ENCODE measurements at regions not wholly inside any gene's neighbourhood (a gene's known extent, or its start where the extent isn't known, plus 50 kb on each side); places are given as distances from the start of the nearest gene placed in this dataset.
"Not testable (repeated sequence)": the region's sequence is repeated elsewhere in the genome, so short reads cannot be mapped to it uniquely, and the experiment has no call there.

GRCh38 chr14:89551955-89552354 is 134.9 kb upstream of the FOXN3 start:
- H3K4me3 ChIP-seq (ENCODE audit: low read depth, low read length): no peak overlapping the region
- no peak for DNase-seq (ENCODE audit: low read depth)
- TF ChIP-seq, protein P1, sequence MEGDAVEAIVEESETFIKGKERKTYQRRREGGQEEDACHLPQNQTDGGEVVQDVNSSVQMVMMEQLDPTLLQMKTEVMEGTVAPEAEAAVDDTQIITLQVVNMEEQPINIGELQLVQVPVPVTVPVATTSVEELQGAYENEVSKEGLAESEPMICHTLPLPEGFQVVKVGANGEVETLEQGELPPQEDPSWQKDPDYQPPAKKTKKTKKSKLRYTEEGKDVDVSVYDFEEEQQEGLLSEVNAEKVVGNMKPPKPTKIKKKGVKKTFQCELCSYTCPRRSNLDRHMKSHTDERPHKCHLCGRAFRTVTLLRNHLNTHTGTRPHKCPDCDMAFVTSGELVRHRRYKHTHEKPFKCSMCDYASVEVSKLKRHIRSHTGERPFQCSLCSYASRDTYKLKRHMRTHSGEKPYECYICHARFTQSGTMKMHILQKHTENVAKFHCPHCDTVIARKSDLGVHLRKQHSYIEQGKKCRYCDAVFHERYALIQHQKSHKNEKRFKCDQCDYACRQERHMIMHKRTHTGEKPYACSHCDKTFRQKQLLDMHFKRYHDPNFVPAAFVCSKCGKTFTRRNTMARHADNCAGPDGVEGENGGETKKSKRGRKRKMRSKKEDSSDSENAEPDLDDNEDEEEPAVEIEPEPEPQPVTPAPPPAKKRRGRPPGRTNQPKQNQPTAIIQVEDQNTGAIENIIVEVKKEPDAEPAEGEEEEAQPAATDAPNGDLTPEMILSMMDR (IDR thresholded peaks at IDR 0.05; ENCODE audit: low read depth, low read length, missing control alignments): no peak
- in situ Hi-C loops (cut with HindIII; ENCODE audit: low sequenced_read_pairs): no loop called here

- DNase-seq (ENCODE audit: low read depth): no peak
- TF ChIP-seq, protein P1 (IDR thresholded peaks at IDR 0.05; ENCODE audit: low read depth, low read length, missing control alignments): no peak
- H3K4me3 ChIP-seq (ENCODE audit: low read depth, low read length): no peak overlapping the region
- in situ Hi-C loops (cut with HindIII; ENCODE audit: low sequenced_read_pairs): no loop called here
Measured at GRCh38 chr14:89551432-89551831, 134.4 kb upstream of the FOXN3 start.

GRCh38 chr14:89550821-89551220 is 133.8 kb upstream of the FOXN3 start:
- TF ChIP-seq, protein P1 (IDR thresholded peaks at IDR 0.05; ENCODE audit: low read depth, low read length, missing control alignments): no peak

GRCh38 chr14:89549381-89550125 is 132.5 kb upstream of the FOXN3 start:
- no peak for DNase-seq (ENCODE audit: low read depth)
- TF ChIP-seq, protein P1 (IDR thresholded peaks at IDR 0.05; ENCODE audit: low read depth, low read length, missing control alignments): no peak
- no peak overlapping the region for H3K4me3 ChIP-seq (ENCODE audit: low read depth, low read length)
- in situ Hi-C loops (cut with HindIII; ENCODE audit: low sequenced_read_pairs): no loop called here

More at GRCh38 chr14:89550821-89551220, 133.8 kb upstream of the FOXN3 start:
- no peak overlapping the region for H3K4me3 ChIP-seq (ENCODE audit: low read depth, low read length)
- no peak for DNase-seq (ENCODE audit: low read depth)
- in situ Hi-C loops (cut with HindIII; ENCODE audit: low sequenced_read_pairs): no loop called here

DNA sequence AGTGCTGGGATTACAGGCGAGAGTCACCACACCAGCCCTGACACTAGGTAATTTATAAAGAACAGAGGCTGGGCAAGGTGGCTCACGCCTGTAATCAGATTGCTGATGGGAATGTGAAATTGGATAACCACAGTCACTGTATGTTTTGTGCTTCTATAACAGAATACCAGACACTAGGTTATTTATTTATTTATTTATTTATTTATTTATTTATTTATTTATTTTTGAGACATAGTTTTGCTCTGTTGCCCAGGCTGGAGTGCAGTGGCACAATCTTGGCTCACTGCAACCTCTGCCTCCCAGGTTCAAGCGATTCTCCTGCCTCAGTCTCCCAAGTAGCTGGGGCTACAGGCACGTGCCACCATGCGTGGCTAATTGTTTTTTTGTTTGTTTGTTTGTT is 130.0 kb upstream of the FOXN3 start:
- DNase-seq (ENCODE audit: low read depth); H3K4me3 ChIP-seq (ENCODE audit: low read depth, low read length); in situ Hi-C loops (cut with HindIII; ENCODE audit: low sequenced_read_pairs): not testable (repeated sequence)

GRCh38 chr14:89544636-89545301 is 127.7 kb upstream of the FOXN3 start:
- H3K4me3 ChIP-seq (ENCODE audit: low read depth, low read length): no peak overlapping the region
- in situ Hi-C loops (cut with HindIII; ENCODE audit: low sequenced_read_pairs): no loop called here
- no peak for DNase-seq (ENCODE audit: low read depth)

More at GRCh38 chr14:89544636-89545301, 127.7 kb upstream of the FOXN3 start:
- TF ChIP-seq, protein P1 (IDR thresholded peaks at IDR 0.05; ENCODE audit: low read depth, low read length, missing control alignments): no peak
